Fibroblast of gingiva (primary cell): ENCODE measurements at regions not wholly inside any gene's neighbourhood (a gene's known extent, or its start where the extent isn't known, plus 50 kb on each side); places are given as distances from the start of the nearest gene placed in this dataset.

Experiments
- DNase-seq: peaks from one replicate; pipeline ENCODE4 v3.0.0-alpha.2; 2011; ENCODE audit warnings: low read depth

GRCh38 chrY:11293392-11293791 lies 1407.6 kb upstream of the USP9Y start:
- DNase-seq: no peak

GRCh38 chrY:11334151-11334550 lies 1366.9 kb upstream of the USP9Y start:
- peak; percentile 17 for DNase-seq
